GM21447 (cell line): ENCODE measurements at regions not wholly inside any gene's neighbourhood (a gene's known extent, or its start where the extent isn't known, plus 50 kb on each side); places are given as distances from the start of the nearest gene placed in this dataset.

Source experiments
- ATAC-seq: cut with Tn5 transposase; IDR thresholded peaks from one replicate; pipeline ENCODE4 v1.9.1; 2021; ENCODE audit not compliant: unreplicated experiment

DNA sequence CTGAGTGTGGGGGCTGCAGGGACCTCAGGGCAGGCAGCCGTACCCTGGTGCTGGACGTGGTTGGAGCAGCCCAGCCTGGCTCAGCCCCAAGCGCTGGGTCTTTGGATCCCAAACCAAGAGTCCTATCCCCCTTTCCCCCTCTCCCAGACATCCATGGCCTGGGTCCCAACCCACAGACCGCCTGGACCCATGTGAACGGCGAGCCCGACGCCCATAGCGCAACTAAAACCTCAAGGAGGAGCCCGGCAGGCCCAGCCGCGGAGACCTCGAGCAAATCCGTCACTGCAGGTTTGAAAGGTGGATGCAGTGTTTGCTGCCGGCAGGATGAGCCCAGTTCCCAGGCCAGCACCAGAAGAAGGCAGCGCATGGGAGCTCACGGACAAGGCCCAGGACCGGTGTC, 337.0 kb downstream of the BRD1 start:
- ATAC-seq, result no peak

DNA sequence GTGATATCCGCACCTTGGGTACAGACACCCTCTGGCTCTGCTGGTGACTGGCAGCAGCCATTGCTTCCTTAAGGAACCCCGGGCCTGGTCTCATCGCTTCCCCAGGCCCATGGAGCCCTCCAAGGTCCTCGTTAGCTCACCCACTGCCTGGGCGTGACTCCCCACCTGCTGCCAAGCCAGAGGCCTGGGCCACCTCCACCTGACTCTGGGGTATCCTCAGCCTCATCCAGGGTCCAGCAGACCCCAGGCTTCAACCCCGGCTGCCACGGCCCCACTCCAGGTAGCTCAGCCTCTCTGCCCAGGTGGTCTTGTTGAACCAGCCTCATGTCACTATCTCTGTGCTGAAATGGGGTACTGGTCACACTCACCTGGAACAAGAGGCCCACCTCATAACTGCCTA, 337.9 kb downstream of the BRD1 start:
- no peak for ATAC-seq

DNA sequence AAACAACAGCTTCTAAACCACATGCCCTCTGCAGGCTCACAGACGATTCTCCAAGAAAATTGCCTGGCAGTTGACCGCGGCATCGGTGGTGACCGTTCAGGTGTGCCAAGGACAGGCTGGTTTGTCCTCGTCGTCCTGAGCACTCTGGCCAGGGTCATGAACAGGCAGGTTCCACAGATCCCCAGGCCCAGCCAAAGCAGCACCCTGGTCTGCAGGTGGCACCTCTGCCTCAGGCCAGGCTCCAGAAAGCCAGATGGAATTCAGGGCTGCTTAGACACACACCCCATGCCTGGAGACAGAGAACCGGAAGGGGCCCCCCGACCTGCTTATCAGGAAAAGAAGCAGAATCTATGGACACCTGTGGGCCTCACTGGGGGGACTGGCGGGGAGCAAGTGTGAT, 338.7 kb downstream of the BRD1 start:
- ATAC-seq, result no peak

DNA sequence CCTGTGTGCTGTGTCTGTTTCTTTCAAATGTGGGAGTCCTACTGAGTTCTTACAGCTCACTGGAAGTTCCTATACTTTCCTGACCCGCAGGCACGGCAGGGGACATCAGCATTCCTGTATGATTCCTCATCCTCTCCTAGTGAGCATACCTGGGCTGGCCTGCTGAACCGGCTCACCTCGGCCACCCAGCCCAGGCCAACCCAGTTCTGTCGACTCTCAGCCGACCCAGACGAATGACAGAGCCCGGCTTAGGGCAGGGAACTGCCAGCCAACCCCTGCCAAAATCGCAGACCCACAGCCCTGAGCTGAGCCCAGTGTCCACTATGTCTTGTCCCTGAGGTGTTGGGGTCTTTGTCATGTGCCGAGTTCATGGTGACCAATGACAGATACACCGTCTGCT, 339.7 kb downstream of the BRD1 start:
- ATAC-seq, result no peak

DNA sequence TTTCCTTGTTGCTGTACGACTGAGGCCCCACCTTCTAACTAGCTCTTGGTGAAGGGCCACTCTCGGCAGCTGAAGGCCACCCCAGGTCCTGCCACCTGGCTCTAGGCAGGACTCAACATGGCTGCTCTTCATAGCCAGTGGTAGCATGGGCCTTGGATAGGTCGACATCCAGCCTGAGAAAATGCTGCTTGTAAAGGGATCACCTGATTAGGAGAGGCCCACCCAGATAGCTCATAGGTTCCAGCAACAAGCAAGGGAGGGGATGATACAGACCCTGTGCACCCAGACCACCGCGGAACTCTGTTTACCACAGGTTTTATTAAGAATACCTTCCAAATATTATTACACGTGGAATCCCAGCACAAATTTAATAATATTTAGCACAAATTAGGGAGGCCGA, 341.4 kb downstream of the BRD1 start:
- ATAC-seq, result no peak

DNA sequence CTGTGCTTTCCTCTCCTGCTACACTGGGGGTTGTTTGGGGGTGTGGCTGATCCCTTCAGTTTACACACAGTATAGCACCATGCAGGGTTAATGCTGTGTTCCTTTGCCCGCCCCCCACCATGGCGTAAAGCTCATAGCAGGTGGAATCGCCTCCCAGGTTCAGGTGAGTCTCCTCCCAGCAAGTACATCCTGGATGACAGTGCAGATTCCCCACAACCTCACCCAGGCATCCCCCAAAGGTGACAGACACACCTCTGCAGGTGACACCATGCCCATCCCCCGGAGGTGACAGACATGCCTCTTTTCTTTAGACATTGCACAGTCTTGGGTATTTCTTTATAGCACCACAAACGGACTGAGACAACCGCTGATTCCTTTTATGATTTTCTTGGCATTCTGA, 343.7 kb downstream of the BRD1 start:
- no peak for ATAC-seq

DNA sequence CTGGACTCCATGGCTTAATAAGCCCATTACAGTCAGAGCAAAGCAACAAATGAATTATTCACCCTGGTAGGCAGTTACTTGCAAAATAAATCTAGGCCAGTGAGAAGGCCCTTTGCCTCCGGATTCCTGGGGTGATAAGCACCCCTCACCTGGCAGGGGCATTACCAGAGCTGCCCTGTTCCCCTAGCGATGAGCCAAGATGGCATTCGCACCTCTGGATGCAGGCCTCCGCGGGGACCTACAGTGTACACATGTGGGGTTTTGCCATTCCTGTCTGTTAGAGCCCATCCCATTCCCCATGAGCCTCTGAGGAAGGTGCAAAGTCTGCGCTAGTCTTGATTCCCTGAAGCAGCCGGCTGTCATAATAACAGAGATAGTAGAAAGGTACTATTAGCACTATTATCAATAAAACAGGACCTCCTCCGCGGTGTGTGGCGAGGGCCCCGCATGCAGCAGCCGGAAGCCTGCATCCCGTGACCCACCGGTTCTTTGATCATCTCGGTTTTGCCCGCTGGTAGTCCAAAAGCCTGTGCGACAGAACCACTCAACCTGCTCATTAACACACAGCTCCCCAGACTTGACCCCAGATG, 344.3 kb downstream of the BRD1 start:
- no peak for ATAC-seq

DNA sequence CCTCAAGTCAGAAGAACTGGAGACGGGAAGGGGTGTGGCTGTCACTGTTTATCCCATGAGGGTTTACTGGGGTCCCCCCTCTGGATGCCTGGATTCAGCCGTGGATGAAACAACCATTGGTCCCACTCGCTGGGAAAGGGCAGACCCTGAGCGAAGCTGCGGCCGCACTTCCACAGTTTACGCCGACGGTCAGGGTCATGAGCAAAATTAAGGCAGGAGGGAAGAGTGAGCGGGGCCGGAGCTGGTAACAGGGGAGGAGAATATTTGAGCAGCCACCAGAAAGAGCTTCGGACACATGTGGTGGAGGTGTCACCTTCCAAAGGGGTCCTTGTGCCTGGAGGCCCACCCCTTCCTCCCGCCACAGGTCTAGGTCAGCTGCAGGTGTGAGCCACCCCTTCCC, 344.9 kb downstream of the BRD1 start:
- no peak for ATAC-seq

DNA sequence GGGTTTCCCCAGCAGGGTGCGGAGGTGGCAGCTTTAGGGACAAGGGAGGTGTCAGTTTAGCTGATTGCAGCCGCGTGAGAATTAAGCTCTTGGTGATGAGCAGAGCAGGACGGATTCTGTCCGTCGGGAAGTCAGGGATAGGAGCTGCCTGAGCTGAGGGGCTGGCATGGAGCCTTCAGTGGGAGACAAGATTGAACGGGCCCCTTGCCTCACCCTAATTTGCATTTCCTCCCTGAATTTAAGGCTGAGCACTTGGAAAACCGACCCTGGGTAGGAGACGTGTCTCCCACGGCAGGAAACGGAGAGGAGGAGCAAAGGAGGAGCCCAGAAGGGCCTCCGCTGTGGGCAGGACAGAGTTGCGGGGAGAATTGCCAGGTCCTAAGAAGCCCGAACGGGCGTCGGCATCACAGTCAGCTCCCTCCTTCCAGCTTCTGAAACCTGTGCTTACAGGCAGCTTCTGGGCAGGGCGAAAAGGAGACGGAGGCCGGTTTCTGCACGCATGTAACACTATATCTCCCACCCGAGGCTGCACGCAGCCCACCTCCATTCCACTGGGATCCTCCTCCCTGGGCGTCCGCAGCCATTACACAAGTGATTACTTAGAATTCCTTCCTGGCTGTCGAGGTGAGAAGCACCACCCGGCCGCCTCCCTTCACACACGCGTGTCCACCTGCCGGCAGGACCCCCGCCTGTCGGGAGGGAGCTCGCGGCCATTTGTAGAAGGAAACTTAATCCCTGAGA, 345.8 kb downstream of the BRD1 start:
- no peak for ATAC-seq

DNA sequence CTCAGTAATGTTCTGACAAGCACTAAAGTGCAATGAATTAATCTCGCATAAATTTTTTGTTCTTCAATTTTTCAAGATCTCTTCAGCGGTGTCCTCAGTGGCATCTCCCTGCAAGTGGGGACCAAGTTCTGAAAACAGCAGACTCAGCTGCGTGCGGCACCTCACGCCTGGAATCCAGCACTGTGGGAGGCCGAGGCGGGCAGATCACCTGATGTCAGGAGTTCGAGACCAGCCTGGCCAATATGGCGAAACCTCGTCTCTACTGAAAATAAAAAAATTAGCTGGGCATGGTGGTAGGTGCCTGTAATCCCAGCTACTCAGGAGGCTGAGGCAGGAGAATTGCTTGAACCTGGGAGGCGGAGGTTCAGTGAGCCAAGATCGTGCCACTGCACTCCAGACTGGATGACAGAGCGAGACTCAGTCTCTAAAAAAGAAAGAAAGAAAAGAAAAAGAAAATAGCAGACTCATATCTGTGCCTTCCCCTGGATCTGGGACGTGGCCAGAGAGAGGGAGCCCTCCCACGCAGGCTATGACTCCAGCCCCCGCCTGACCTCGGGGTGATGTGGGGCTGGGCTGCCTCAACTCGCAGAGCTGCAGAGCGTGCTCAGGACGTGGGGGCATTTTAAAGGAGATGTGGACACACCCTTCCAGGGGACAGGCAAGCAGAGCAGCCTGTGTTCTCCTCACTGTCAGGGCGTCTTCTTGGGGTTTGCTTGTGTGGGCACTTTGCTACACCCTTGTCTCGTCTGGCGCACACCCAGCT, 346.6 kb downstream of the BRD1 start:
- ATAC-seq, result no peak

DNA sequence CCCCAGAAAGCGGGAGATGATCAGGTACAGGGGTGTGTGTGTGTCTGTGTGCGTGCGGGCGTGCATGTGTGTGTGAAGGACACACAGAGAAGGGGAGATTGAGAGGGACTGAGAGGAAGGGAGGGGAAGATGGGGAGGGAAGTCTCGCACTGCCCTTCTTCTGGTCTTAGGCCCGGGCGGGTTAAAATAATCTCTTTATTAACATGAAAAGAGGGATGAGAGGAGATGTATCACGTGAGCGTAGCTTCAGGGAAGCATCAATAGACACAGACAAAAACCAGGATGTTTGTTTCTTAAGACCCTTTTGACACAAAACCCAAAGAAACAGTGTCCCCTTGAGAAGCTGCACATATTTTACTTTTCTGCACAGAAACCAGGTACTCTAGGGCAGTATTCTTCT, 347.3 kb downstream of the BRD1 start:
- ATAC-seq, result no peak

DNA sequence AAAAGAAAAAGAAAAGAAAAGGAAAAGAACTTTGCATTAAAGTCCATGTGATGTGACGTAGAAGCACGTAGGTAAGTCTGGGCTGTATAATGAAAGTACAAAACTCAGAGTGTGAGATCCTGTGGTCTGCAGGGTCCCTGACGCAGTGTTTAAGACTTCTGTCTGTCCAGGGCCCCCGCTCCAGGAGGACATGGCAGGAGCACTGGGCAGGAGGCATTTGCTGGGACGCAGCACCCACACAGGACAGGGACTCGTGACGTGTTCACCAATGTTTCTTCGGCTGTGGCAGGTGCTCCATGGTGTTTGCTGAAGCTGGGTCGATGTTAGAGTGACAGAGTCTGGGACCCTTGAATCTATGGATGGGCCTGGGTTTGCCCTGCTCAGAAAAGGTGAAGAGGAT, 348.1 kb downstream of the BRD1 start:
- ATAC-seq, result no peak

DNA sequence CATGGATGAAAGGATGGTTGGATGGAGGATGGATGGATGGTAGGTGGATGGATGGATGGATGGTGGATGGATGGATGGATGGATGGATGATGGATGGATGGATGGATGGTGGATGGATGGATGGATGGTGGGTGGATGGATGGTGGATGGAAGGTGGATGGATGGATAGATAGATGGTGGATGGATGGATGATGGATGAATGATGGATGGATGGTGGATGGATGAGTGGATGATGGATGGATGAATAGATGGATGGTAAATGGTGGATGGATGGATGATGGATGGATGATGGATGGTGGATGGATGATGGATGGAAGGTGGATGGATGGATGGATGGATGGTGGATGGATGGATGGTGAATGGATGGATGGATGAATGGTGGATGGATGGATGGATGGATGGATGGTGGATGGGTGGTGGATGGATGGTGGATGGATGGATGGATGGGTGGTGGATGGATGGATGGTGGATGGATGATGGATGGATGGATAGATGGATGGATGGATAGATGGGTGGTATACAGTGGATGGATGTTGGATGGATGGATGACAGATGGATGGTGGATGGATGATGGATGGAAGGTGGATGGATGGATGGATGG, 350.8 kb downstream of the BRD1 start:
- no peak for ATAC-seq

DNA sequence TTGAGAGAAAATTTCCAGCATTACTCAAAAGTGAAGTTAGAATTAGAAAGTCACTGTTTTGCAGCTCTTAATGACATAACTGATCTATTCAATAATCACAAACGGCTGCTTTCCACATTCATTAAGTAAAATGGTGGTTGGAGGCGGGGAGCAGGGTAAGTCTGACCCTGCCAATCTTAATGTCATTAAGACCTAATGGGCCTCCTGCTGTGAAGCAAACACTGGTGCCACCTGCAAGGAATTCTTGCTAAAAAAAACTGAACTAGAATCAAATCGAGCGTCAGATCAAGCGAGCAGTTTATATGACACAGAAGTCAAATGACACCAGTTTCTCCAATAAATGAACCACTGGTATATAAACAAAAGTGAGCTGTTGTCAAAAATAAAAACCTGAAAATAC, 351.5 kb downstream of the BRD1 start:
- no peak for ATAC-seq

DNA sequence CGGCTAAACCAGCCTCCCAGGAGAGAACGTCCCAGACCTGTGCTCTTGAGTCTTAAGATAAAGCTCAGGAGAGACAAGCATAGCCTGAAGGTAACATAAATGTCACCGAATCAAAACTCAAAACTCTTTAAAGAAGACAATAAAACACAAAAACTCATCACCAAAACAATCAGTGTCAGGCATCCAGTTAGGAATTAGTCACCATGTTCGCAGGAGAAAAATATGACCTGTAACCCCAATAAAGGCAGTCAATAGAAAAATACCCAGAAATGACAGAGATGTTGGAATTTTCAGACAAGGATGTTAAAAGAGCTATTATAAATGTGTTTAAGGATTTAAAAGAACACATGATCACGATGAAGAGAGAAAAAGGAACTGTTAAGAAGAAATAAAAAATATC, 352.4 kb downstream of the BRD1 start:
- no peak for ATAC-seq

DNA sequence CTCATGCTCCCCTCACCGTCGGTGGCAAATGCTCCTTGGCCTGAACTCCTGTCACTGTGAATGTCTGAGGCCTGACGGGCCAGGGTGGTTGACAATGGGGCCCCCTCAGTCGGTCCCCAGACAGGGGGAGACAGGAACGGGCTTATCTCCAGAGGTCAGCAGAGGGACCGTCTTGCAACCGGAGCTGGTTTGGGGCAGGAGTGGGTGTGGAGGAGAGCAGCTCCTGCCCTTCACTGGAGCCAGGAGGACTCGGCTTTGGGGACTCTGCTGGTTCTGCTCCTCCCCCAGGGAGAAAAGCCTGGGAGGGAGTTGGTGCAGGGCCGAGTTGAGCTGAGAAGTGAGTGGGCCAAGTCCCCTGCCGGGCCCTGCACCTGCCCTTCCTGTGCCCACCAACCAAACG, 354.4 kb downstream of the BRD1 start:
- ATAC-seq, result no peak

DNA sequence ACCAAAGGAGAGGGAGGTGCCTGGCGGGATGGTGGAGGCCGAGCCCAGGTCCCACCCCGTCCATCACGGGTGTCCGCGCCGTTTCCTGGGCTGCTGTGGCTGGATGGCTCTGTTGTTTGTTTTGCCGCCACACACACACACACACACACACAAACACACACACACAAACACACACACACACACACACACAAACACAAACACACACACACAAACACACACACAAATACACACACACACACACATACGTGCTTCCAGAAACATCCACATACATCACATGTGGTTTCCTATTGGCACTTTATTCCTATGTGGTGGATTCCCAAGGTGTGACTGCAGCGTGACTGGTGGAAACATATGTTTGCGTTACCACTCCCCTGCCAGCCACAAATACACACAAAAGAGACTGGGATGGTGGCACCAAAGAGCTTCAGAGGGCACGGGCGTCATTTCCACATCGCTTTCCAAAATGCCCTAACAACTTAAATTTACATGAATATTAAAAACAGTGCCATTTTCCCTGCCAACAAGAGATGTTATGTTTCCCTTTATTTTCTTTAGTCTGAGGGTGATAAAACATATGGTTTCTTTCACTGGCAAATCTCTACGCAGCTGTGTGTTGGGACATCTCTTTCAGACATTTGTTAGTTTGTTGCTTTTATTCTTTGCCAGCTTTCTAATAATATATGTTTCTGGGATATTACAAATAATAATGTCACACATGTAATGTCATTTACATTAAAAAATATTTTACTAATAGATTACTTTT, 356.8 kb downstream of the BRD1 start:
- no peak for ATAC-seq

DNA sequence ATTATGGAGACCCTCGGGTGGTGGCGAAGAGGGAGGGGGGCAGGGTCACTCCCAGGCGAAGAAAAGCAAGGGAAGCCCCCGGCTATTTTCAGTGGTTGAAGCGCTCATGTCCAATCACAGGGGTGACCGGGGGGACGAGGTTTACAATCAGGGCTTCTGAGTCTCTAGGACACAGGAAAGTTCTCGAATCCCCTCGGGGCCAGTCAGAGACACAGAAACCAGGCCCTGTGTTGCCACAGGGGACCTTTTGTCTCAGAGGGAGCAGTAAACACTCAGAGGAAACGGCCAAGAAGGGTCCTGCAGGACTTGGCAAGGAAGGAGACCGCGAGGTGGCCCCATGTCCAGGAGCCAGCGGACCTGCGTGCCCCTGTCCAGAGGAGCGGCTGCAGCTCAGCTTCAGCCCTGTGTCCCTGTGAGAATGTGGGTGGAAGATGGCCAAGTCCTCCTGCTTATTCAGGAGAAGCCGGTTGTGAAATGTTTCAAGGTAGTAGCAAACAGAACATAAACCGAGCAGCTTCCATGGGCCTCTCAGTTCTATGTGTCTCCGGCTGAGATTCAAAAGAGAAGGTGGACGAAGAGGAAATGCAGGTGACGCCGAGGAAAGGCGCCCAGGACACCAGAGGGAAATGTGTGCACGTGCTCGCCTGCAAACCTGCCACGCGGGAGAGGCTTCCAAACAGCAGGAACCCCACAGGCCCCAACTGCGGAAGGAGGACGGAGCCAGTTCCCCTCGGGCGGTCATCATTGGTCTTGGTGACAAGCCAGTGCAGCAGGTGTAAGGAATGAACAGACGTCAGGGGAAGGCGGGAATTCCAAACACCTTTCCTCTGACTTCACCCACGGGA, 357.6 kb downstream of the BRD1 start:
- ATAC-seq, result no peak

DNA sequence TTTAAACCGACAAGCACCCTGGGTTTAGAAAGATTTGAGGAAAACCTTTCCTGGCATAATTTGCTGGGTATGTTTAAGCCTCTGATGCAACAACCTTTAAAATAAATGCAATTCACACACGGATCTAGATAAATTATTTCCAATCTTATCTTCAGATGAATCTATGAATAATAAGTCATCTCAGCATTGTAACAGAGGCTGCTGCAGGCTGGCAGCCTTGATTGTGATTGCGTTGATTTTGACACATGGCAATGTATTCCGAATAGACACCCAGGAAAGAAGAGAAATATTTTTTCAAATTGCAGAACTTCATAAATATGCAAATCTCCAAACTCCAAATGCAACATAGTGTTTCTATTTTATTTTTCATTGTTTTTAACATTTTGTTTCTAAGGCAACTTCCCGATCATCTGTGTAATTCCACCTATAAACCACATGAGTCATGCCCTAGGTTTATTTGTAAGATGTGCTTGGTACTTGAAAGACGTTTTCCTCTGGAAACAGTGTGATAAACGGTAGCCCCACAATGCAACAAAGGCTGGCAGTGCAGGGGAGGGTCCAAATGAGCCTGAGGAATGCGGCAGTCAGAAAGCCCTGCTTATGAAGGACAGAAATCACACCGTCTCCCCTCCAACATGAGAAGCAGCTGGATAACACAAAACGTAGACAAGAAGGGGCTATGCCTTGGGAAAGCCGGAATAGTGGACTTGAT, 359.0 kb downstream of the BRD1 start:
- ATAC-seq, result no peak
